ENCODE measurements at regions not wholly inside any gene's neighbourhood (a gene's known extent, or its start where the extent isn't known, plus 50 kb on each side); places are given as distances from the start of the nearest gene placed in this dataset.

- TF ChIP-seq CTCF (IDR thresholded peaks at IDR 0.05; ENCODE audit: low read length) (no peak), EZH2 (IDR thresholded peaks at IDR 0.05; ENCODE audit: borderline replicate concordance, low read length) (no peak)
Observed at GRCh38 chr5:98042521-98042920, 730.9 kb upstream of the RGMB start.

Measured in OCI-LY1 (cell line).